Eye (tissue), 1 donor: ENCODE measurements at regions not wholly inside any gene's neighbourhood (a gene's known extent, or its start where the extent isn't known, plus 50 kb on each side); places are given as distances from the start of the nearest gene placed in this dataset.

Experiments used
- DNase-seq: peaks from one replicate; pipeline ENCODE4 v3.0.0-alpha.2; 2015

GRCh38 chr12:77401064-77401769 lies 335.8 kb upstream of the E2F7 start:
- no peak for DNase-seq

GRCh38 chr12:77392467-77393088 lies 327.2 kb upstream of the E2F7 start:
- peak; percentile 85 for DNase-seq

- no peak for DNase-seq
Observed at GRCh38 chr12:77388445-77389265, 323.3 kb upstream of the E2F7 start.

- DNase-seq: no peak
Observed at GRCh38 chr12:77387671-77388070, 322.3 kb upstream of the E2F7 start.

GRCh38 chr12:77387214-77387613 lies 321.8 kb upstream of the E2F7 start:
- DNase-seq: no peak

- DNase-seq: no peak
Observed at GRCh38 chr12:77384941-77385340, 319.6 kb upstream of the E2F7 start.

- no peak for DNase-seq
Observed at GRCh38 chr12:77382096-77382742, 316.9 kb upstream of the E2F7 start.

- no peak for DNase-seq
Observed at GRCh38 chr12:77377622-77378021, 312.3 kb upstream of the E2F7 start.

GRCh38 chr12:77377116-77377515 lies 311.7 kb upstream of the E2F7 start:
- DNase-seq: no peak

- DNase-seq: no peak
Observed at GRCh38 chr12:77374673-77375072, 309.3 kb upstream of the E2F7 start.

GRCh38 chr12:77372494-77372893 lies 307.1 kb upstream of the E2F7 start:
- DNase-seq: no peak

- DNase-seq: no peak
Observed at GRCh38 chr12:77372026-77372425, 306.7 kb upstream of the E2F7 start.

GRCh38 chr12:77368379-77368778 lies 303.0 kb upstream of the E2F7 start:
- no peak for DNase-seq

- no peak for DNase-seq
Observed at GRCh38 chr12:77366616-77367015, 301.2 kb upstream of the E2F7 start.

- DNase-seq: no peak
Observed at GRCh38 chr12:77364400-77364799, 299.0 kb upstream of the E2F7 start.

GRCh38 chr12:77362509-77363210 lies 297.3 kb upstream of the E2F7 start:
- no peak for DNase-seq

GRCh38 chr12:77357655-77358054 lies 292.3 kb upstream of the E2F7 start:
- DNase-seq: no peak

- no peak for DNase-seq
Observed at GRCh38 chr12:77354766-77355362, 289.5 kb upstream of the E2F7 start.

- no peak for DNase-seq
Observed at GRCh38 chr12:77352946-77353345, 287.6 kb upstream of the E2F7 start.

- no peak for DNase-seq
Observed at GRCh38 chr12:77351860-77352259, 286.5 kb upstream of the E2F7 start.

- no peak for DNase-seq
Observed at GRCh38 chr12:77349689-77350370, 284.5 kb upstream of the E2F7 start.

- DNase-seq: no peak
Observed at GRCh38 chr12:77347017-77347416, 281.6 kb upstream of the E2F7 start.
